ENCODE measurements at regions not wholly inside any gene's neighbourhood (a gene's known extent, or its start where the extent isn't known, plus 50 kb on each side); places are given as distances from the start of the nearest gene placed in this dataset.

- TF ChIP-seq CTCF (IDR thresholded peaks at IDR 0.05) (no peak), EZH2 (IDR thresholded peaks at IDR 0.05; ENCODE audit: borderline replicate concordance, insufficient read depth, low read depth, low read length, poor library complexity, severe bottlenecking) (no peak)
Measured at GRCh38 chr12:70982991-70983390, 62.5 kb upstream of the PTPRR start.
